Activated CD8-positive, alpha-beta memory T cell treated with anti-CD3 and anti-CD28 coated beads, Interleukin-2, amount 10 ng/mL, durations not matched to agents 7 days and 5 days (primary cell): ENCODE measurements at regions not wholly inside any gene's neighbourhood (a gene's known extent, or its start where the extent isn't known, plus 50 kb on each side); places are given as distances from the start of the nearest gene placed in this dataset.

Experiments used
- ATAC-seq: fragments of 150-1000 bp; cut with Tn5 transposase; one replicate; pipeline ENCODE4 v1.10.0; 2021; ENCODE audit warnings: moderate library complexity
- CTCF ChIA-PET: fragments of 350-600 bp; sonication (Branson Sonifier 250); formaldehyde crosslinking; loops from one replicate; lab custom pipeline; 2021; ENCODE audit warnings: antibody characterized with exemption; lab: Charles Lee
- DNase-seq: peaks from one replicate; pipeline ENCODE4 v3.0.0-alpha.2; 2020
- H3K27ac Mint-ChIP-seq: one replicate; pipeline ENCODE4 v1.8.0; 2021; ENCODE audit warnings: mild to moderate bottlenecking, mixed read lengths
- H3K27me3 Mint-ChIP-seq: one replicate; pipeline ENCODE4 v1.8.0; 2021; ENCODE audit warnings: mixed read lengths
- H3K36me3 Mint-ChIP-seq: one replicate; pipeline ENCODE4 v1.8.0; 2021; ENCODE audit warnings: mild to moderate bottlenecking, mixed read lengths
- H3K4me1 Mint-ChIP-seq: one replicate; pipeline ENCODE4 v1.8.0; 2021; ENCODE audit warnings: mixed read lengths
- H3K4me3 Mint-ChIP-seq: one replicate; pipeline ENCODE4 v1.8.0; 2021; ENCODE audit warnings: mild to moderate bottlenecking, moderate library complexity, mixed read lengths
- H3K9me3 Mint-ChIP-seq: one replicate; pipeline ENCODE4 v1.8.0; 2022; ENCODE audit warnings: low read depth, mixed read lengths

- peaks cover 2% of the 10 kb centered on the region for H3K9me3 Mint-ChIP-seq
- no peak overlapping the region for H3K4me3 Mint-ChIP-seq
- ATAC-seq, result no peak
- H3K27me3 Mint-ChIP-seq, result no peaks in the 10 kb centered on the region
- no peaks in the 10 kb centered on the region for H3K4me1 Mint-ChIP-seq
- H3K36me3 Mint-ChIP-seq, result no peaks in the 10 kb centered on the region
- CTCF ChIA-PET, result no interaction called here
- no peak overlapping the region for H3K27ac Mint-ChIP-seq
- DNase-seq, result no peak
Observed at GRCh38 chr3:188025555-188025954, 128.4 kb upstream of the LPP start.

- CTCF ChIA-PET, result no interaction called here
- Mint-ChIP-seq H3K27me3 (no peaks in the 10 kb centered on the region), H3K27ac (no peak overlapping the region), H3K9me3 (peaks cover 2% of the 10 kb centered on the region), H3K4me1 (no peaks in the 10 kb centered on the region), H3K36me3 (no peaks in the 10 kb centered on the region), H3K4me3 (no peak overlapping the region)
- DNase-seq (no peak), ATAC-seq (no peak)
Observed at GRCh38 chr3:188026191-188026968, 127.6 kb upstream of the LPP start.

GRCh38 chr3:188031121-188031520, 122.8 kb upstream of the LPP start:
- Mint-ChIP-seq H3K27ac (no peak overlapping the region), H3K27me3 (no peaks in the 10 kb centered on the region), H3K4me1 (no peaks in the 10 kb centered on the region), H3K9me3 (peaks cover 2% of the 10 kb centered on the region), H3K36me3 (peaks cover 7% of the 10 kb centered on the region), H3K4me3 (no peak overlapping the region)
- CTCF ChIA-PET, result no interaction called here
- ATAC-seq (no peak), DNase-seq (no peak)

GRCh38 chr3:188034989-188035388, 119.0 kb upstream of the LPP start:
- CTCF ChIA-PET, result no interaction called here
- no peak for DNase-seq
- Mint-ChIP-seq H3K27me3 (peaks cover 2% of the 10 kb centered on the region), H3K9me3 (peaks cover 4% of the 10 kb centered on the region), H3K27ac (no peak overlapping the region), H3K36me3 (peaks cover 7% of the 10 kb centered on the region), H3K4me3 (no peak overlapping the region), H3K4me1 (peaks cover 5% of the 10 kb centered on the region)
- no peak for ATAC-seq

GRCh38 chr3:188036375-188037194, 117.4 kb upstream of the LPP start:
- Mint-ChIP-seq H3K9me3 (peaks cover 4% of the 10 kb centered on the region), H3K27ac (no peak overlapping the region), H3K4me1 (peaks cover 18% of the 10 kb centered on the region), H3K27me3 (peaks cover 2% of the 10 kb centered on the region), H3K4me3 (no peak overlapping the region), H3K36me3 (peaks cover 9% of the 10 kb centered on the region)
- DNase-seq (no peak), ATAC-seq (no peak)
- CTCF ChIA-PET, result no interaction called here

GRCh38 chr3:188037195-188037718, 116.7 kb upstream of the LPP start:
- peaks cover 7% of the 10 kb centered on the region for H3K36me3 Mint-ChIP-seq
- H3K9me3 Mint-ChIP-seq, result peaks cover 2% of the 10 kb centered on the region
- H3K27me3 Mint-ChIP-seq, result peaks cover 2% of the 10 kb centered on the region
- DNase-seq, result no peak
- ATAC-seq, result no peak
- CTCF ChIA-PET, result interaction anchor here (1.6 kb wide), 1 partner anchor 297 kb away, joined by 7 read pairs; no protein-coding TSS in a partner anchor
- H3K27ac Mint-ChIP-seq, result no peak overlapping the region
- H3K4me1 Mint-ChIP-seq, result peaks cover 23% of the 10 kb centered on the region
- H3K4me3 Mint-ChIP-seq, result no peak overlapping the region

GRCh38 chr3:188037965-188038581, 115.9 kb upstream of the LPP start:
- no peak for ATAC-seq
- peaks cover 2% of the 10 kb centered on the region for H3K9me3 Mint-ChIP-seq
- no peak overlapping the region for H3K27ac Mint-ChIP-seq
- CTCF ChIA-PET, result interaction anchor here (0.8 to 1.6 kb wide), 2 partner anchors 285 to 298 kb away, joined by 5 to 7 read pairs; no protein-coding TSS in a partner anchor
- H3K4me3 Mint-ChIP-seq, result no peak overlapping the region
- DNase-seq, result no peak
- H3K4me1 Mint-ChIP-seq, result peaks cover 28% of the 10 kb centered on the region
- H3K36me3 Mint-ChIP-seq, result peaks cover 3% of the 10 kb centered on the region
- H3K27me3 Mint-ChIP-seq, result peaks cover 6% of the 10 kb centered on the region

GRCh38 chr3:188041193-188041592, 112.8 kb upstream of the LPP start:
- H3K4me1 Mint-ChIP-seq, result peaks cover 44% of the 10 kb centered on the region
- no peak overlapping the region for H3K4me3 Mint-ChIP-seq
- peaks cover 2% of the 10 kb centered on the region for H3K36me3 Mint-ChIP-seq
- CTCF ChIA-PET, result interaction anchor here (2.9 kb wide), 1 partner anchor 301 kb away, joined by 17 read pairs; no protein-coding TSS in a partner anchor
- H3K27me3 Mint-ChIP-seq, result peaks cover 8% of the 10 kb centered on the region
- peak; percentile 37 for ATAC-seq
- peaks cover 2% of the 10 kb centered on the region for H3K9me3 Mint-ChIP-seq
- no peak overlapping the region for H3K27ac Mint-ChIP-seq
- DNase-seq, result no peak

GRCh38 chr3:188041895-188042294, 112.1 kb upstream of the LPP start:
- H3K36me3 Mint-ChIP-seq, result peaks cover 2% of the 10 kb centered on the region
- peaks cover 2% of the 10 kb centered on the region for H3K9me3 Mint-ChIP-seq
- H3K4me3 Mint-ChIP-seq, result no peak overlapping the region
- DNase-seq (no peak), ATAC-seq (no peak)
- CTCF ChIA-PET, result interaction anchor here (0.9 to 2.9 kb wide), 2 partner anchors 42 to 302 kb away, joined by 3 to 17 read pairs; no protein-coding TSS in a partner anchor
- peaks cover 44% of the 10 kb centered on the region for H3K4me1 Mint-ChIP-seq
- H3K27ac Mint-ChIP-seq, result no peak overlapping the region
- H3K27me3 Mint-ChIP-seq, result peaks cover 9% of the 10 kb centered on the region

- DNase-seq, result no peak
- CTCF ChIA-PET, result interaction anchor here (0.9 to 2.9 kb wide), 2 partner anchors 43 to 303 kb away, joined by 3 to 17 read pairs; no protein-coding TSS in a partner anchor
- Mint-ChIP-seq H3K4me3 (no peak overlapping the region), H3K9me3 (peaks cover 2% of the 10 kb centered on the region), H3K27me3 (peaks cover 11% of the 10 kb centered on the region), H3K4me1 (peaks cover 44% of the 10 kb centered on the region), H3K36me3 (peaks cover 2% of the 10 kb centered on the region), H3K27ac (no peak overlapping the region)
- no peak for ATAC-seq
Observed at GRCh38 chr3:188042466-188042865, 111.5 kb upstream of the LPP start.

- H3K27ac Mint-ChIP-seq, result no peak overlapping the region
- ATAC-seq (peak; percentile 91), DNase-seq (peak; percentile 77)
- no peaks in the 10 kb centered on the region for H3K9me3 Mint-ChIP-seq
- H3K4me3 Mint-ChIP-seq, result no peak overlapping the region
- CTCF ChIA-PET, result interaction anchor here (1.5 to 2.9 kb wide), 2 partner anchors 44 to 304 kb away, joined by 3 to 17 read pairs; no protein-coding TSS in a partner anchor
- H3K27me3 Mint-ChIP-seq, result peaks cover 11% of the 10 kb centered on the region
- peaks cover 2% of the 10 kb centered on the region for H3K36me3 Mint-ChIP-seq
- peaks cover 39% of the 10 kb centered on the region for H3K4me1 Mint-ChIP-seq
Observed at GRCh38 chr3:188043891-188044290, 110.1 kb upstream of the LPP start.

- Mint-ChIP-seq H3K27ac (no peak overlapping the region), H3K36me3 (no peaks in the 10 kb centered on the region), H3K9me3 (no peaks in the 10 kb centered on the region), H3K4me1 (peaks cover 43% of the 10 kb centered on the region), H3K27me3 (peaks cover 11% of the 10 kb centered on the region), H3K4me3 (no peak overlapping the region)
- CTCF ChIA-PET, result interaction anchor here (1.5 kb wide), 1 partner anchor 40 kb away, joined by 3 read pairs; no protein-coding TSS in a partner anchor
- DNase-seq (no peak), ATAC-seq (no peak)
Observed at GRCh38 chr3:188046561-188047211, 107.3 kb upstream of the LPP start.
